T-helper 2 cell treated with Interferon-gamma antibody and Interleukin-4, amounts not matched to agents 100 ng/mL and 5 ng/mL, for 36 hours (primary cell): ENCODE measurements at regions not wholly inside any gene's neighbourhood (a gene's known extent, or its start where the extent isn't known, plus 50 kb on each side); places are given as distances from the start of the nearest gene placed in this dataset.

Experiments
- intact Hi-C: fragments of 100-400 bp; cut with micrococcal nuclease; formaldehyde crosslinking; loops from one replicate; pipeline ENCODE4 v1.15.1; 2023

- intact Hi-C loops = no loop called here
Observed at GRCh38 chr15:96028620-96029019, 301.9 kb upstream of the NR2F2 start.

GRCh38 chr15:96029172-96029571 lies 301.3 kb upstream of the NR2F2 start:
- intact Hi-C loops = no loop called here

GRCh38 chr15:96031426-96032110 lies 298.9 kb upstream of the NR2F2 start:
- intact Hi-C loops = no loop called here

- intact Hi-C loops = no loop called here
Observed at GRCh38 chr15:96035091-96035490, 295.4 kb upstream of the NR2F2 start.

GRCh38 chr15:96035635-96036034 lies 294.9 kb upstream of the NR2F2 start:
- intact Hi-C loops = no loop called here

- intact Hi-C loops = no loop called here
Observed at GRCh38 chr15:96037584-96037983, 292.9 kb upstream of the NR2F2 start.

GRCh38 chr15:96038131-96038530 lies 292.4 kb upstream of the NR2F2 start:
- intact Hi-C loops = no loop called here

- intact Hi-C loops = no loop called here
Observed at GRCh38 chr15:96038650-96039049, 291.9 kb upstream of the NR2F2 start.

- intact Hi-C loops = no loop called here
Observed at GRCh38 chr15:96041982-96042733, 288.3 kb upstream of the NR2F2 start.

GRCh38 chr15:96042734-96043224 lies 287.7 kb upstream of the NR2F2 start:
- intact Hi-C loops = no loop called here

GRCh38 chr15:96043591-96044171 lies 286.8 kb upstream of the NR2F2 start:
- intact Hi-C loops = no loop called here

GRCh38 chr15:96046620-96047240 lies 283.8 kb upstream of the NR2F2 start:
- intact Hi-C loops = no loop called here

- intact Hi-C loops = no loop called here
Observed at GRCh38 chr15:96047255-96047931, 283.1 kb upstream of the NR2F2 start.

GRCh38 chr15:96049323-96049722 lies 281.2 kb upstream of the NR2F2 start:
- intact Hi-C loops = no loop called here

GRCh38 chr15:96049766-96050165 lies 280.7 kb upstream of the NR2F2 start:
- intact Hi-C loops = no loop called here

- intact Hi-C loops = no loop called here
Observed at GRCh38 chr15:96051598-96051997, 278.9 kb upstream of the NR2F2 start.

GRCh38 chr15:96052154-96052553 lies 278.3 kb upstream of the NR2F2 start:
- intact Hi-C loops = no loop called here

- intact Hi-C loops = no loop called here
Observed at GRCh38 chr15:96052572-96053030, 277.9 kb upstream of the NR2F2 start.

GRCh38 chr15:96053031-96053780 lies 277.3 kb upstream of the NR2F2 start:
- intact Hi-C loops = no loop called here

GRCh38 chr15:96053781-96054428 lies 276.6 kb upstream of the NR2F2 start:
- intact Hi-C loops = no loop called here
